ENCODE measurements at regions not wholly inside any gene's neighbourhood (a gene's known extent, or its start where the extent isn't known, plus 50 kb on each side); places are given as distances from the start of the nearest gene placed in this dataset.

- in situ Hi-C loops (cut with MboI; ENCODE audit: low sequenced_read_pairs) = no loop called here
- Histone ChIP-seq H3K9me3 (no peaks in the 10 kb centered on the region), H3K4me3 (no peak overlapping the region), H3K4me1 (no peaks in the 10 kb centered on the region), H3K36me3 (replicated peaks) (no peaks in the 10 kb centered on the region), H3K27me3 (ENCODE audit: low read depth) (no peaks in the 10 kb centered on the region)
- DNase-seq (ENCODE audit: low spot score in 2 of 2) = no peak
These were observed 449.6 kb upstream of the CLINT1 start for GRCh38 chr5:158308429-158309025.

GRCh38 chr5:158305861-158306260 lies 446.9 kb upstream of the CLINT1 start:
- Histone ChIP-seq H3K27me3 (ENCODE audit: low read depth) (no peaks in the 10 kb centered on the region), H3K4me1 (no peaks in the 10 kb centered on the region), H3K36me3 (replicated peaks) (no peaks in the 10 kb centered on the region), H3K4me3 (no peak overlapping the region), H3K9me3 (no peaks in the 10 kb centered on the region)
- in situ Hi-C loops (cut with MboI; ENCODE audit: low sequenced_read_pairs) = no loop called here
- DNase-seq (ENCODE audit: low spot score in 2 of 2) = no peak

GRCh38 chr5:158304607-158305006 lies 445.7 kb upstream of the CLINT1 start:
- H3K9me3 ChIP-seq = no peaks in the 10 kb centered on the region
- H3K4me1 ChIP-seq = no peaks in the 10 kb centered on the region
- H3K36me3 ChIP-seq (replicated peaks) = no peaks in the 10 kb centered on the region
- no peak overlapping the region for H3K4me3 ChIP-seq
- no peak for DNase-seq (ENCODE audit: low spot score in 2 of 2)
- in situ Hi-C loops (cut with MboI; ENCODE audit: low sequenced_read_pairs) = no loop called here
- H3K27me3 ChIP-seq (ENCODE audit: low read depth) = no peaks in the 10 kb centered on the region

GRCh38 chr5:158303883-158304282 lies 444.9 kb upstream of the CLINT1 start:
- no peak overlapping the region for H3K4me3 ChIP-seq
- H3K9me3 ChIP-seq = no peaks in the 10 kb centered on the region
- in situ Hi-C loops (cut with MboI; ENCODE audit: low sequenced_read_pairs) = no loop called here
- DNase-seq (ENCODE audit: low spot score in 2 of 2) = no peak
- H3K27me3 ChIP-seq (ENCODE audit: low read depth) = no peaks in the 10 kb centered on the region
- H3K36me3 ChIP-seq (replicated peaks) = no peaks in the 10 kb centered on the region
- H3K4me1 ChIP-seq = no peaks in the 10 kb centered on the region

- no peaks in the 10 kb centered on the region for H3K9me3 ChIP-seq
- in situ Hi-C loops (cut with MboI; ENCODE audit: low sequenced_read_pairs) = no loop called here
- no peaks in the 10 kb centered on the region for H3K27me3 ChIP-seq (ENCODE audit: low read depth)
- H3K36me3 ChIP-seq (replicated peaks) = no peaks in the 10 kb centered on the region
- H3K4me1 ChIP-seq = no peaks in the 10 kb centered on the region
- no peak overlapping the region for H3K4me3 ChIP-seq
- no peak for DNase-seq (ENCODE audit: low spot score in 2 of 2)
These were observed 444.3 kb upstream of the CLINT1 start for GRCh38 chr5:158303275-158303674.

- H3K27me3 ChIP-seq (ENCODE audit: low read depth) = no peaks in the 10 kb centered on the region
- no peak for DNase-seq (ENCODE audit: low spot score in 2 of 2)
- H3K9me3 ChIP-seq = no peaks in the 10 kb centered on the region
- no peaks in the 10 kb centered on the region for H3K4me1 ChIP-seq
- in situ Hi-C loops (cut with MboI; ENCODE audit: low sequenced_read_pairs) = no loop called here
- no peaks in the 10 kb centered on the region for H3K36me3 ChIP-seq (replicated peaks)
- no peak overlapping the region for H3K4me3 ChIP-seq
These were observed 443.1 kb upstream of the CLINT1 start for GRCh38 chr5:158302029-158302428.

GRCh38 chr5:158301186-158301585 lies 442.2 kb upstream of the CLINT1 start:
- DNase-seq (ENCODE audit: low spot score in 2 of 2) = no peak
- in situ Hi-C loops (cut with MboI; ENCODE audit: low sequenced_read_pairs) = no loop called here
- no peak overlapping the region for H3K4me3 ChIP-seq
- H3K36me3 ChIP-seq (replicated peaks) = no peaks in the 10 kb centered on the region
- H3K9me3 ChIP-seq = no peaks in the 10 kb centered on the region
- no peaks in the 10 kb centered on the region for H3K4me1 ChIP-seq
- H3K27me3 ChIP-seq (ENCODE audit: low read depth) = no peaks in the 10 kb centered on the region

- H3K4me1 ChIP-seq = no peaks in the 10 kb centered on the region
- H3K9me3 ChIP-seq = no peaks in the 10 kb centered on the region
- no peak for DNase-seq (ENCODE audit: low spot score in 2 of 2)
- in situ Hi-C loops (cut with MboI; ENCODE audit: low sequenced_read_pairs) = no loop called here
- H3K4me3 ChIP-seq = no peak overlapping the region
- no peaks in the 10 kb centered on the region for H3K36me3 ChIP-seq (replicated peaks)
- H3K27me3 ChIP-seq (ENCODE audit: low read depth) = no peaks in the 10 kb centered on the region
These were observed 441.3 kb upstream of the CLINT1 start for GRCh38 chr5:158300256-158300655.

- Histone ChIP-seq H3K27me3 (ENCODE audit: low read depth) (no peaks in the 10 kb centered on the region), H3K4me3 (no peak overlapping the region), H3K4me1 (no peaks in the 10 kb centered on the region), H3K36me3 (replicated peaks) (no peaks in the 10 kb centered on the region), H3K9me3 (no peaks in the 10 kb centered on the region)
- DNase-seq (ENCODE audit: low spot score in 2 of 2) = no peak
- in situ Hi-C loops (cut with MboI; ENCODE audit: low sequenced_read_pairs) = no loop called here
These were observed 438.1 kb upstream of the CLINT1 start for GRCh38 chr5:158297002-158297527.

GRCh38 chr5:158294701-158295100 lies 435.8 kb upstream of the CLINT1 start:
- Histone ChIP-seq H3K27me3 (ENCODE audit: low read depth) (no peaks in the 10 kb centered on the region), H3K36me3 (replicated peaks) (no peaks in the 10 kb centered on the region), H3K4me1 (no peaks in the 10 kb centered on the region), H3K4me3 (no peak overlapping the region), H3K9me3 (no peaks in the 10 kb centered on the region)
- in situ Hi-C loops (cut with MboI; ENCODE audit: low sequenced_read_pairs) = no loop called here
- DNase-seq (ENCODE audit: low spot score in 2 of 2) = no peak

GRCh38 chr5:158292981-158293380 lies 434.0 kb upstream of the CLINT1 start:
- H3K27me3 ChIP-seq (ENCODE audit: low read depth) = no peaks in the 10 kb centered on the region
- no peak for DNase-seq (ENCODE audit: low spot score in 2 of 2)
- no peaks in the 10 kb centered on the region for H3K4me1 ChIP-seq
- H3K9me3 ChIP-seq = no peaks in the 10 kb centered on the region
- H3K4me3 ChIP-seq = no peak overlapping the region
- no peaks in the 10 kb centered on the region for H3K36me3 ChIP-seq (replicated peaks)
- in situ Hi-C loops (cut with MboI; ENCODE audit: low sequenced_read_pairs) = no loop called here

- in situ Hi-C loops (cut with MboI; ENCODE audit: low sequenced_read_pairs) = no loop called here
- Histone ChIP-seq H3K9me3 (no peaks in the 10 kb centered on the region), H3K4me3 (no peak overlapping the region), H3K36me3 (replicated peaks) (no peaks in the 10 kb centered on the region), H3K27me3 (ENCODE audit: low read depth) (no peaks in the 10 kb centered on the region), H3K4me1 (no peaks in the 10 kb centered on the region)
- no peak for DNase-seq (ENCODE audit: low spot score in 2 of 2)
These were observed 431.0 kb upstream of the CLINT1 start for GRCh38 chr5:158289967-158290366.

- no peak overlapping the region for H3K4me3 ChIP-seq
- in situ Hi-C loops (cut with MboI; ENCODE audit: low sequenced_read_pairs) = no loop called here
- H3K27me3 ChIP-seq (ENCODE audit: low read depth) = no peaks in the 10 kb centered on the region
- no peaks in the 10 kb centered on the region for H3K36me3 ChIP-seq (replicated peaks)
- DNase-seq (ENCODE audit: low spot score in 2 of 2) = no peak
- no peaks in the 10 kb centered on the region for H3K9me3 ChIP-seq
- H3K4me1 ChIP-seq = no peaks in the 10 kb centered on the region
These were observed 429.3 kb upstream of the CLINT1 start for GRCh38 chr5:158288272-158288657.

- Histone ChIP-seq H3K4me1 (no peaks in the 10 kb centered on the region), H3K36me3 (replicated peaks) (no peaks in the 10 kb centered on the region), H3K4me3 (no peak overlapping the region), H3K27me3 (ENCODE audit: low read depth) (no peaks in the 10 kb centered on the region), H3K9me3 (no peaks in the 10 kb centered on the region)
- DNase-seq (ENCODE audit: low spot score in 2 of 2) = no peak
- in situ Hi-C loops (cut with MboI; ENCODE audit: low sequenced_read_pairs) = no loop called here
These were observed 428.8 kb upstream of the CLINT1 start for GRCh38 chr5:158287643-158288271.

- in situ Hi-C loops (cut with MboI; ENCODE audit: low sequenced_read_pairs) = no loop called here
- Histone ChIP-seq H3K27me3 (ENCODE audit: low read depth) (no peaks in the 10 kb centered on the region), H3K36me3 (replicated peaks) (no peaks in the 10 kb centered on the region), H3K4me1 (no peaks in the 10 kb centered on the region), H3K9me3 (no peaks in the 10 kb centered on the region), H3K4me3 (no peak overlapping the region)
- DNase-seq (ENCODE audit: low spot score in 2 of 2) = no peak
These were observed 427.9 kb upstream of the CLINT1 start for GRCh38 chr5:158286827-158287226.
